WTC11 (cell line): ENCODE measurements at regions not wholly inside any gene's neighbourhood (a gene's known extent, or its start where the extent isn't known, plus 50 kb on each side); places are given as distances from the start of the nearest gene placed in this dataset.

Source experiments
- ATAC-seq: fragments of 200-7000 bp; cut with Tn5 transposase; 2 replicates; pipeline ENCODE4 v1.10.0; 2021; ENCODE audit warnings: mild to moderate bottlenecking, moderate library complexity
- CTCF ChIA-PET: fragments of 300-600 bp; sonication (Branson Sonifier 250); formaldehyde crosslinking; loops from one replicate; lab custom pipeline; 2021; ENCODE audit warnings: antibody characterized with exemption; lab: Charles Lee
- POLR2A ChIA-PET: fragments of 350-600 bp; sonication (Branson Sonifier 250); formaldehyde crosslinking; loops from one replicate; lab custom pipeline; 2021; ENCODE audit warnings: antibody characterized with exemption; lab: Charles Lee
- DNase-seq: peaks from one replicate; pipeline ENCODE4 v3.0.0; 2021; ENCODE audit warnings: low spot score
- H3K27ac Mint-ChIP-seq: 2 replicates; pipeline ENCODE4 v1.8.0; 2021; ENCODE audit warnings: mixed read lengths
- H3K27me3 Mint-ChIP-seq: 2 replicates; pipeline ENCODE4 v1.8.0; 2021; ENCODE audit warnings: low read depth, mild to moderate bottlenecking, moderate library complexity, mixed read lengths
- H3K36me3 Mint-ChIP-seq: 2 replicates; pipeline ENCODE4 v1.8.0; 2021; ENCODE audit warnings: mixed read lengths
- H3K4me1 Mint-ChIP-seq: 2 replicates; pipeline ENCODE4 v1.8.0; 2022; ENCODE audit warnings: mixed read lengths
- H3K4me3 Mint-ChIP-seq: 2 replicates; pipeline ENCODE4 v1.8.0; 2021; ENCODE audit warnings: mild to moderate bottlenecking, moderate library complexity, mixed read lengths
- H3K9me3 Mint-ChIP-seq: 2 replicates; pipeline ENCODE4 v1.8.0; 2021; ENCODE audit warnings: mixed read lengths
- AFF4 ChIP-seq: sonication (generic); formaldehyde crosslinking; IDR thresholded peaks from 2 replicates; pipeline ENCODE4 v1.8.1; 2023; ENCODE audit warnings: mild to moderate bottlenecking, missing genetic modification reagents, borderline replicate concordance
- E2F1 ChIP-seq: sonication (generic); formaldehyde crosslinking; IDR thresholded peaks from 2 replicates; pipeline ENCODE4 v1.8.0; 2022; ENCODE audit warnings: mild to moderate bottlenecking, missing genetic modification reagents
- FOXJ3 ChIP-seq: sonication (generic); formaldehyde crosslinking; IDR thresholded peaks from 2 replicates; pipeline ENCODE4 v1.9.0; 2021; ENCODE audit warnings: missing genetic modification reagents, mild to moderate bottlenecking, borderline replicate concordance
- GABPB1 ChIP-seq: sonication (generic); formaldehyde crosslinking; IDR thresholded peaks from 2 replicates; pipeline ENCODE4 v1.8.1; 2023; ENCODE audit warnings: mild to moderate bottlenecking, missing genetic modification reagents
- JAZF1 ChIP-seq: fragments of 250-450 bp; sonication (Bioruptor Pico); IDR thresholded peaks from 2 replicates; pipeline ENCODE4 v1.9.0; 2021; ENCODE audit warnings: moderate library complexity, mild to moderate bottlenecking, inconsistent platforms
- JUN ChIP-seq: sonication (generic); formaldehyde crosslinking; IDR thresholded peaks from 2 replicates; pipeline ENCODE4 v1.8.0; 2023; ENCODE audit warnings: mild to moderate bottlenecking, missing genetic modification reagents
- KAT7 ChIP-seq: sonication (generic); formaldehyde crosslinking; IDR thresholded peaks from 2 replicates; pipeline ENCODE4 v1.8.1; 2023; ENCODE audit warnings: missing genetic modification reagents, mild to moderate bottlenecking, borderline replicate concordance
- NR1H2 ChIP-seq: sonication (generic); formaldehyde crosslinking; IDR thresholded peaks from 2 replicates; pipeline ENCODE4 v1.9.0; 2021; ENCODE audit warnings: mild to moderate bottlenecking, moderate library complexity, missing genetic modification reagents
- PRDM15 ChIP-seq: sonication (generic); formaldehyde crosslinking; IDR thresholded peaks from 2 replicates; pipeline ENCODE4 v1.8.0; 2022; ENCODE audit warnings: missing genetic modification reagents
- RELA ChIP-seq: sonication (generic); formaldehyde crosslinking; IDR thresholded peaks from 2 replicates; pipeline ENCODE4 v1.8.1; 2022; ENCODE audit warnings: missing genetic modification reagents, mild to moderate bottlenecking, borderline replicate concordance
- SP1 ChIP-seq: sonication (generic); formaldehyde crosslinking; conservative IDR thresholded peaks from 2 replicates; pipeline ENCODE4 v1.8.1; 2022; ENCODE audit warnings: missing genetic modification reagents
- TEAD4 ChIP-seq: sonication (generic); formaldehyde crosslinking; IDR thresholded peaks from 2 replicates; pipeline ENCODE4 v1.8.0; 2022; ENCODE audit warnings: mild to moderate bottlenecking, missing genetic modification reagents
- ZNF121 ChIP-seq: sonication (generic); formaldehyde crosslinking; IDR thresholded peaks from 2 replicates; pipeline ENCODE4 v1.8.0; 2023; ENCODE audit warnings: missing genetic modification reagents
- ZNF317 ChIP-seq: sonication (generic); formaldehyde crosslinking; IDR thresholded peaks from 2 replicates; pipeline ENCODE4 v1.8.1; 2023; ENCODE audit warnings: low read depth, mild to moderate bottlenecking, moderate library complexity, missing genetic modification reagents, borderline replicate concordance
- ZNF396 ChIP-seq: fragments of 250-450 bp; sonication (Bioruptor Pico); IDR thresholded peaks from 2 replicates; pipeline ENCODE4 v1.8.0; 2021; ENCODE audit warnings: mild to moderate bottlenecking, moderate library complexity, borderline replicate concordance
- ZSCAN18 ChIP-seq: fragments of 250-450 bp; sonication (Bioruptor Pico); IDR thresholded peaks from 2 replicates; pipeline ENCODE4 v2.1.2; 2022; ENCODE audit warnings: mild to moderate bottlenecking, moderate library complexity
- TF ChIP-seq, protein P1 (sequence below): sonication (generic); formaldehyde crosslinking; IDR thresholded peaks from 2 replicates; pipeline ENCODE4 v1.8.1; 2023; ENCODE audit warnings: mild to moderate bottlenecking, missing genetic modification reagents, moderate library complexity
- TF ChIP-seq, protein P2 (sequence below): sonication (generic); formaldehyde crosslinking; IDR thresholded peaks from 2 replicates; pipeline ENCODE4 v1.8.0; 2022; ENCODE audit warnings: mild to moderate bottlenecking, missing genetic modification reagents

GRCh38 chr14:105937253-105938054 is 411.1 kb downstream of the TMEM121 start:
- TF ChIP-seq, protein P1, sequence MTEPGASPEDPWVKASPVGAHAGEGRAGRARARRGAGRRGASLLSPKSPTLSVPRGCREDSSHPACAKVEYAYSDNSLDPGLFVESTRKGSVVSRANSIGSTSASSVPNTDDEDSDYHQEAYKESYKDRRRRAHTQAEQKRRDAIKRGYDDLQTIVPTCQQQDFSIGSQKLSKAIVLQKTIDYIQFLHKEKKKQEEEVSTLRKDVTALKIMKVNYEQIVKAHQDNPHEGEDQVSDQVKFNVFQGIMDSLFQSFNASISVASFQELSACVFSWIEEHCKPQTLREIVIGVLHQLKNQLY (CRISPR knock-in tag): no peak
- no peak for TF ChIP-seq ZSCAN18 (CRISPR knock-in tag)
- TF ChIP-seq ZNF121: no peak
- no peak for TF ChIP-seq AFF4
- TF ChIP-seq JAZF1 (CRISPR knock-in tag): no peak
- TF ChIP-seq, protein P2, sequence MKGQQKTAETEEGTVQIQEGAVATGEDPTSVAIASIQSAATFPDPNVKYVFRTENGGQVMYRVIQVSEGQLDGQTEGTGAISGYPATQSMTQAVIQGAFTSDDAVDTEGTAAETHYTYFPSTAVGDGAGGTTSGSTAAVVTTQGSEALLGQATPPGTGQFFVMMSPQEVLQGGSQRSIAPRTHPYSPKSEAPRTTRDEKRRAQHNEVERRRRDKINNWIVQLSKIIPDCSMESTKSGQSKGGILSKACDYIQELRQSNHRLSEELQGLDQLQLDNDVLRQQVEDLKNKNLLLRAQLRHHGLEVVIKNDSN (CRISPR knock-in tag): no peak
- TF ChIP-seq ZNF317: no peak
- no peak for TF ChIP-seq TEAD4
- no peak for TF ChIP-seq KAT7
- no peak for TF ChIP-seq JUN (CRISPR knock-in tag)
- no peak for TF ChIP-seq NR1H2
- TF ChIP-seq PRDM15 (CRISPR knock-in tag): no peak
- H3K36me3 Mint-ChIP-seq: peaks cover 84% of the 10 kb centered on the region
- H3K27me3 Mint-ChIP-seq: peaks cover 20% of the 10 kb centered on the region; the same call in 1 of the 2 replicates
- ATAC-seq: no peak
- DNase-seq: no peak
- POLR2A ChIA-PET: no interaction called here
- H3K9me3 Mint-ChIP-seq: peaks cover 84% of the 10 kb centered on the region
- no peaks in the 10 kb centered on the region for H3K4me1 Mint-ChIP-seq
- H3K27ac Mint-ChIP-seq: no peak overlapping the region
- H3K4me3 Mint-ChIP-seq: no peak overlapping the region
- CTCF ChIA-PET: no interaction called here

- H3K27ac Mint-ChIP-seq: no peak overlapping the region
- no peaks in the 10 kb centered on the region for H3K4me1 Mint-ChIP-seq
- CTCF ChIA-PET: no interaction called here
- TF ChIP-seq GABPB1 (CRISPR knock-in tag) (no peak), FOXJ3 (no peak), E2F1 (CRISPR knock-in tag) (no peak), ZNF121 (no peak), SP1 (CRISPR knock-in tag) (no peak), RELA (CRISPR knock-in tag) (no peak), ZNF396 (no peak)
- peaks cover 23% of the 10 kb centered on the region for H3K27me3 Mint-ChIP-seq
- H3K36me3 Mint-ChIP-seq: peaks cover 84% of the 10 kb centered on the region
- POLR2A ChIA-PET: no interaction called here
- H3K4me3 Mint-ChIP-seq: no peak overlapping the region
- DNase-seq: no peak
- peaks cover 85% of the 10 kb centered on the region for H3K9me3 Mint-ChIP-seq
- no peak for ATAC-seq
Observed at GRCh38 chr14:105938055-105938863, 411.9 kb downstream of the TMEM121 start.
